Endothelial cell of umbilical vein (primary cell): ENCODE measurements at regions not wholly inside any gene's neighbourhood (a gene's known extent, or its start where the extent isn't known, plus 50 kb on each side); places are given as distances from the start of the nearest gene placed in this dataset.

Experiments
- EZH2 ChIP-seq: IDR thresholded peaks from 2 replicates; pipeline ENCODE4 v1.6.1; 2012; ENCODE audit warnings: borderline replicate concordance, low read depth, mild to moderate bottlenecking, moderate library complexity, low read length, inconsistent platforms; ENCODE audit not compliant: severe bottlenecking
- FOS ChIP-seq: IDR thresholded peaks from 2 replicates; pipeline ENCODE4 v1.6.1; 2011; ENCODE audit warnings: mild to moderate bottlenecking, low read length, moderate library complexity, borderline replicate concordance; ENCODE audit not compliant: insufficient read depth
- GATA2 ChIP-seq: IDR thresholded peaks from 2 replicates; pipeline ENCODE4 v1.7.0; 2011; ENCODE audit warnings: low read depth, mild to moderate bottlenecking, moderate library complexity, mixed read lengths, low read length; ENCODE audit not compliant: insufficient read length, insufficient read depth
- JUN ChIP-seq: IDR thresholded peaks from 2 replicates; pipeline ENCODE4 v1.6.1; 2011; ENCODE audit warnings: borderline replicate concordance, low read depth; ENCODE audit not compliant: insufficient read length, insufficient read depth
- MYC ChIP-seq: IDR thresholded peaks from one replicate; pipeline ENCODE4 v1.6.1; 2011; ENCODE audit warnings: mild to moderate bottlenecking, low read depth, low read length
- POLR2A ChIP-seq: IDR thresholded peaks from 2 replicates; pipeline ENCODE4 v1.6.1; 2012; ENCODE audit warnings: low read depth, mild to moderate bottlenecking, control low read depth, low read length
- POLR2AphosphoS5 ChIP-seq: IDR thresholded peaks from 2 replicates; pipeline ENCODE4 v1.6.1; 2012; ENCODE audit warnings: low read depth, mild to moderate bottlenecking, control low read depth, low read length, moderate library complexity; ENCODE audit not compliant: insufficient read depth
- TF ChIP-seq, protein P1 (sequence below), 2 donors: IDR thresholded peaks; 1 replicate in 1 of 2; 2 replicates in 1 of 2; pipeline ENCODE4 v1.5.1; 2011; ENCODE audit warnings: low read length in 2 of 2, mild to moderate bottlenecking in 2 of 2, moderate library complexity in 2 of 2, control low read depth in 1 of 2, inconsistent platforms in 1 of 2, low read depth in 1 of 2; ENCODE audit not compliant: insufficient read depth in 1 of 2; ENCODE audit errors: extremely low read depth in 1 of 2
- TF ChIP-seq, protein P2 (sequence below): IDR thresholded peaks from 2 replicates; pipeline ENCODE4 v1.6.1; 2011; ENCODE audit not compliant: insufficient read depth, insufficient read length

DNA sequence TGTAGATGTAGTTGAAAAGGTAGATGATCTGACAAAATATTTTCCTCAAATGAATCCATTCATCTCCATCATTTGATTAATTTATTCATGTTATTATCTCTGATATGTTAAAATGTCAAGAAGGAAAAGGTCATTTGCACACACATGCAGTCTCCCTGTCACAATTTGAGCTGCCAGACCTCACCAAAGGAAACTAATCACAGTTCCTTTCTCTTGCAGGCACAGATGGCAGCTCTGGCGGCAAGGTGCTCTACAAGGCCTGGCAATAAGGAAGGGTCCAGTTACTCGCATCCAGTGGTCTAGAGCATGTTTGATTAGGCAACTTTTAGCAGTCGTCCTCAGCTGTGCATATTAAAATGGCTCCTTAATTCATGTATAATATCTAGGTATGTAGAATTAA lies 120.1 kb downstream of the FEM1C start:
- TF ChIP-seq, protein P1, sequence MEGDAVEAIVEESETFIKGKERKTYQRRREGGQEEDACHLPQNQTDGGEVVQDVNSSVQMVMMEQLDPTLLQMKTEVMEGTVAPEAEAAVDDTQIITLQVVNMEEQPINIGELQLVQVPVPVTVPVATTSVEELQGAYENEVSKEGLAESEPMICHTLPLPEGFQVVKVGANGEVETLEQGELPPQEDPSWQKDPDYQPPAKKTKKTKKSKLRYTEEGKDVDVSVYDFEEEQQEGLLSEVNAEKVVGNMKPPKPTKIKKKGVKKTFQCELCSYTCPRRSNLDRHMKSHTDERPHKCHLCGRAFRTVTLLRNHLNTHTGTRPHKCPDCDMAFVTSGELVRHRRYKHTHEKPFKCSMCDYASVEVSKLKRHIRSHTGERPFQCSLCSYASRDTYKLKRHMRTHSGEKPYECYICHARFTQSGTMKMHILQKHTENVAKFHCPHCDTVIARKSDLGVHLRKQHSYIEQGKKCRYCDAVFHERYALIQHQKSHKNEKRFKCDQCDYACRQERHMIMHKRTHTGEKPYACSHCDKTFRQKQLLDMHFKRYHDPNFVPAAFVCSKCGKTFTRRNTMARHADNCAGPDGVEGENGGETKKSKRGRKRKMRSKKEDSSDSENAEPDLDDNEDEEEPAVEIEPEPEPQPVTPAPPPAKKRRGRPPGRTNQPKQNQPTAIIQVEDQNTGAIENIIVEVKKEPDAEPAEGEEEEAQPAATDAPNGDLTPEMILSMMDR (IDR thresholded peaks at IDR 0.05; ENCODE audit: extremely low read depth in 1 of 2, insufficient read depth in 1 of 2, low read depth in 1 of 2, low read length in 2 of 2), result no peak
- TF ChIP-seq EZH2 (no peak), POLR2AphosphoS5 (no peak), MYC (no peak), POLR2A (no peak), JUN (no peak), GATA2 (no peak), FOS (no peak)
- TF ChIP-seq, protein P2, sequence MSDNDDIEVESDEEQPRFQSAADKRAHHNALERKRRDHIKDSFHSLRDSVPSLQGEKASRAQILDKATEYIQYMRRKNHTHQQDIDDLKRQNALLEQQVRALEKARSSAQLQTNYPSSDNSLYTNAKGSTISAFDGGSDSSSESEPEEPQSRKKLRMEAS, result no peak
